Suprapubic skin (tissue), 4 donors: ENCODE measurements at regions not wholly inside any gene's neighbourhood (a gene's known extent, or its start where the extent isn't known, plus 50 kb on each side); places are given as distances from the start of the nearest gene placed in this dataset.

ENCODE experiments used
- CTCF ChIP-seq, 2 donors: fragments of 200-600 bp in 1 of 2; fragments of 450-650 bp in 1 of 2; sonication (generic) in 1 of 2; IDR thresholded peaks; one replicate each; pipeline ENCODE4 v1.5.1; 2016 to 2019; ENCODE audit warnings: antibody characterized with exemption in 2 of 2, mild to moderate bottlenecking in 1 of 2, moderate library complexity in 1 of 2
- EP300 ChIP-seq: sonication (generic); formaldehyde crosslinking; IDR thresholded peaks from one replicate; pipeline ENCODE4 v1.6.1; 2017; ENCODE audit warnings: antibody characterized with exemption
- POLR2A ChIP-seq, 2 donors: fragments of 450-650 bp; IDR thresholded peaks; one replicate each; pipeline ENCODE4 v1.6.1; 2017; ENCODE audit warnings: antibody characterized with exemption in 2 of 2, mild to moderate bottlenecking in 2 of 2, moderate library complexity in 2 of 2
- POLR2AphosphoS5 ChIP-seq, 3 donors: sonication (generic); formaldehyde crosslinking; IDR thresholded peaks; one replicate each; pipeline ENCODE4 v1.6.1; 2017; ENCODE audit warnings: antibody characterized with exemption in 3 of 3

GRCh38 chr2:139159177-139159576, 379.0 kb upstream of the NXPH2 start:
- no peak for TF ChIP-seq CTCF (IDR thresholded peaks at IDR 0.05)
- no peak for TF ChIP-seq POLR2AphosphoS5 (IDR thresholded peaks at IDR 0.05)
- no peak for TF ChIP-seq POLR2A (IDR thresholded peaks at IDR 0.05)
- no peak for TF ChIP-seq EP300
